ENCODE measurements at regions not wholly inside any gene's neighbourhood (a gene's known extent, or its start where the extent isn't known, plus 50 kb on each side); places are given as distances from the start of the nearest gene placed in this dataset.

- TF ChIP-seq JUND (IDR thresholded peaks at IDR 0.05; ENCODE audit: low read depth) = no peak
- no peak for DNase-seq (ENCODE audit: low read depth in 1 of 2, low spot score in 1 of 2)
- in situ Hi-C loops (cut with HindIII; ENCODE audit: low pct_unique_long_range_greater_than_20kb, low sequenced_read_pairs) = no loop called here
These were observed 113.2 kb upstream of the ANKRD1 start for GRCh38 chr10:91034042-91034441.

- TF ChIP-seq JUND (IDR thresholded peaks at IDR 0.05; ENCODE audit: low read depth) = no peak
- no peak for DNase-seq (ENCODE audit: low read depth in 1 of 2, low spot score in 1 of 2)
- in situ Hi-C loops (cut with HindIII; ENCODE audit: low pct_unique_long_range_greater_than_20kb, low sequenced_read_pairs) = no loop called here
These were observed 113.7 kb upstream of the ANKRD1 start for GRCh38 chr10:91034494-91035159.

- TF ChIP-seq JUND (IDR thresholded peaks at IDR 0.05; ENCODE audit: low read depth) = no peak
- DNase-seq (ENCODE audit: low read depth in 1 of 2, low spot score in 1 of 2) = no peak
- in situ Hi-C loops (cut with HindIII; ENCODE audit: low pct_unique_long_range_greater_than_20kb, low sequenced_read_pairs) = no loop called here
These were observed 114.9 kb upstream of the ANKRD1 start for GRCh38 chr10:91035650-91036292.

- no peak for DNase-seq (ENCODE audit: low read depth in 1 of 2, low spot score in 1 of 2)
- in situ Hi-C loops (cut with HindIII; ENCODE audit: low pct_unique_long_range_greater_than_20kb, low sequenced_read_pairs) = no loop called here
These were observed 116.0 kb upstream of the ANKRD1 start for GRCh38 chr10:91036807-91037411.

GRCh38 chr10:91038971-91039370, 118.1 kb upstream of the ANKRD1 start:
- in situ Hi-C loops (cut with HindIII; ENCODE audit: low pct_unique_long_range_greater_than_20kb, low sequenced_read_pairs) = no loop called here
- no peak for TF ChIP-seq JUND (IDR thresholded peaks at IDR 0.05; ENCODE audit: low read depth)
- DNase-seq (ENCODE audit: low read depth in 1 of 2, low spot score in 1 of 2) = no peak

More at GRCh38 chr10:91036807-91037411, 116.0 kb upstream of the ANKRD1 start:
- TF ChIP-seq JUND (IDR thresholded peaks at IDR 0.05; ENCODE audit: low read depth) = no peak

GRCh38 chr10:91040343-91040742, 119.5 kb upstream of the ANKRD1 start:
- TF ChIP-seq JUND (IDR thresholded peaks at IDR 0.05; ENCODE audit: low read depth) = no peak
- in situ Hi-C loops (cut with HindIII; ENCODE audit: low pct_unique_long_range_greater_than_20kb, low sequenced_read_pairs) = no loop called here
- no peak for DNase-seq (ENCODE audit: low read depth in 1 of 2, low spot score in 1 of 2)

GRCh38 chr10:91042069-91042468, 121.2 kb upstream of the ANKRD1 start:
- in situ Hi-C loops (cut with HindIII; ENCODE audit: low pct_unique_long_range_greater_than_20kb, low sequenced_read_pairs) = no loop called here
- no peak for DNase-seq (ENCODE audit: low read depth in 1 of 2, low spot score in 1 of 2)
- TF ChIP-seq JUND (IDR thresholded peaks at IDR 0.05; ENCODE audit: low read depth) = no peak

GRCh38 chr10:91043173-91043910, 122.5 kb upstream of the ANKRD1 start:
- no peak for TF ChIP-seq JUND (IDR thresholded peaks at IDR 0.05; ENCODE audit: low read depth)
- in situ Hi-C loops (cut with HindIII; ENCODE audit: low pct_unique_long_range_greater_than_20kb, low sequenced_read_pairs) = no loop called here
- DNase-seq (ENCODE audit: low read depth in 1 of 2, low spot score in 1 of 2) = peak; percentile 33 to 71

- DNase-seq (ENCODE audit: low read depth in 1 of 2, low spot score in 1 of 2) = no peak
- in situ Hi-C loops (cut with HindIII; ENCODE audit: low pct_unique_long_range_greater_than_20kb, low sequenced_read_pairs) = no loop called here
- TF ChIP-seq JUND (IDR thresholded peaks at IDR 0.05; ENCODE audit: low read depth) = no peak
These were observed 126.0 kb upstream of the ANKRD1 start for GRCh38 chr10:91046869-91047268.

- no peak for TF ChIP-seq JUND (IDR thresholded peaks at IDR 0.05; ENCODE audit: low read depth)
- no peak for DNase-seq (ENCODE audit: low read depth in 1 of 2, low spot score in 1 of 2)
- in situ Hi-C loops (cut with HindIII; ENCODE audit: low pct_unique_long_range_greater_than_20kb, low sequenced_read_pairs) = no loop called here
These were observed 127.5 kb upstream of the ANKRD1 start for GRCh38 chr10:91048380-91048779.

GRCh38 chr10:91049296-91049987, 128.6 kb upstream of the ANKRD1 start:
- TF ChIP-seq JUND (IDR thresholded peaks at IDR 0.05; ENCODE audit: low read depth) = no peak
- in situ Hi-C loops (cut with HindIII; ENCODE audit: low pct_unique_long_range_greater_than_20kb, low sequenced_read_pairs) = no loop called here
- no peak for DNase-seq (ENCODE audit: low read depth in 1 of 2, low spot score in 1 of 2)

GRCh38 chr10:91049988-91050360, 129.1 kb upstream of the ANKRD1 start:
- in situ Hi-C loops (cut with HindIII; ENCODE audit: low pct_unique_long_range_greater_than_20kb, low sequenced_read_pairs) = no loop called here
- DNase-seq (ENCODE audit: low read depth in 1 of 2, low spot score in 1 of 2) = no peak
- TF ChIP-seq JUND (IDR thresholded peaks at IDR 0.05; ENCODE audit: low read depth) = no peak

All from T47D (cell line).